ENCODE measurements at regions not wholly inside any gene's neighbourhood (a gene's known extent, or its start where the extent isn't known, plus 50 kb on each side); places are given as distances from the start of the nearest gene placed in this dataset.

DNA sequence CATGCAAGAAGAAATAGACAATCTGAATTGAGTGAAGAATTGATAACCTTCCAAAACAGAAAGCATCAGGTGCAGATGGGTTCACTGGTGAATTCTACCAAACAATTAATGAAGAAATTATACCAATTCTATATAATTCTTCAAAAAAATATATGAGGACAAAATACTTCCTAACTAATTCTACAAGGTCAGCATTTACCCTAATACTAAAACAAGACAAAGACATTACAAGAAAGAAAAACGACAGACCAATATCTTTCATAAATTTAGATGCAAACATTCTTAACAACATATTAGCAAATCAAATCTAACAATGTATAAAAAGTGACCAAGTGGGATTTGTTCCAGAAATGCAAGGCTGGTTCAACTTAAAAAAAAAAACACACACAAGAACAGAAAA lies 183.9 kb downstream of the BARX1 start:
- TF ChIP-seq, protein P1, sequence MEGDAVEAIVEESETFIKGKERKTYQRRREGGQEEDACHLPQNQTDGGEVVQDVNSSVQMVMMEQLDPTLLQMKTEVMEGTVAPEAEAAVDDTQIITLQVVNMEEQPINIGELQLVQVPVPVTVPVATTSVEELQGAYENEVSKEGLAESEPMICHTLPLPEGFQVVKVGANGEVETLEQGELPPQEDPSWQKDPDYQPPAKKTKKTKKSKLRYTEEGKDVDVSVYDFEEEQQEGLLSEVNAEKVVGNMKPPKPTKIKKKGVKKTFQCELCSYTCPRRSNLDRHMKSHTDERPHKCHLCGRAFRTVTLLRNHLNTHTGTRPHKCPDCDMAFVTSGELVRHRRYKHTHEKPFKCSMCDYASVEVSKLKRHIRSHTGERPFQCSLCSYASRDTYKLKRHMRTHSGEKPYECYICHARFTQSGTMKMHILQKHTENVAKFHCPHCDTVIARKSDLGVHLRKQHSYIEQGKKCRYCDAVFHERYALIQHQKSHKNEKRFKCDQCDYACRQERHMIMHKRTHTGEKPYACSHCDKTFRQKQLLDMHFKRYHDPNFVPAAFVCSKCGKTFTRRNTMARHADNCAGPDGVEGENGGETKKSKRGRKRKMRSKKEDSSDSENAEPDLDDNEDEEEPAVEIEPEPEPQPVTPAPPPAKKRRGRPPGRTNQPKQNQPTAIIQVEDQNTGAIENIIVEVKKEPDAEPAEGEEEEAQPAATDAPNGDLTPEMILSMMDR (IDR thresholded peaks at IDR 0.05; ENCODE audit: borderline replicate concordance, extremely low read depth, low read length, poor library complexity, severe bottlenecking), result no peak
- TF ChIP-seq EZH2 (IDR thresholded peaks at IDR 0.05; ENCODE audit: borderline replicate concordance, low read depth, low read length, severe bottlenecking), result no peak

Measured in DND-41 (cell line).